ENCODE measurements at regions not wholly inside any gene's neighbourhood (a gene's known extent, or its start where the extent isn't known, plus 50 kb on each side); places are given as distances from the start of the nearest gene placed in this dataset.

DNA sequence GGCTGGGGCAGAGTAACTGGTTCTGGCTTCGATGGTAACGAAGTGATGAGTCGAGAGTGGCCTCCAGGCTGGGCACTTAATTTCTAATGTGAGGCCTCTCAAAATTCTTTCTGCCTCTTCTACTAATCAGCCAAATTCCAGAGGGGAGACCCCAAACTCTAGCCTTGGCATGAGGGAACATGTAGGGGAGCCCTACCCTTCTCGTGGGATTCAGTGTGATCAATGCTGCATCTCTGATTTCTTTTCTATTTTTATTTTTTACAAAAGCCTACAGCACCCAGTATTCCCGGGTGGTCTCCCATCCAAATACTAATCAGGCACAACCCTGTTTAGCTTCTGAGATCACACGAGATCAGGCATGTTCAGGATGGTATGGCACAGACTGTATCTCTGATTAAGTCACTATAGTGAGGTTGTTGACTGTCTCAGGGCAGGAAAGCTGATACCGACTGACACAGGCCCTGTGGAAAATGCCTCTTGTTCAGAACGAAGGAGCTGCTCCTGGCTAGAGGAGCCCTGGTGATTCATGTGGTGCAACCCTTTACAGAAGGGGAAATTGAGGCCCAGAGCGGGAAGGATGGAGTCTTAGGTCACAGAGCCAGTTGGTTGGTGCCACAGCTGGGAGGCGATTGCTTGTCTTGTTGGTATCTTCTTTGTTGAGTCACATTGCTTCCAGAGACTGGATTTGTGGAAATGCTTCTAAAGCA is 126.3 kb upstream of the HS6ST1 start:
- no peaks in the 10 kb centered on the region for H3K36me3 ChIP-seq
- DNase-seq (no peak), ATAC-seq (no peak)
- no peak overlapping the region for H3K4me3 ChIP-seq
- no peaks in the 10 kb centered on the region for H3K4me1 ChIP-seq
- no peak for TF ChIP-seq POLR2A (IDR thresholded peaks at IDR 0.05)
- TF ChIP-seq, protein P1, sequence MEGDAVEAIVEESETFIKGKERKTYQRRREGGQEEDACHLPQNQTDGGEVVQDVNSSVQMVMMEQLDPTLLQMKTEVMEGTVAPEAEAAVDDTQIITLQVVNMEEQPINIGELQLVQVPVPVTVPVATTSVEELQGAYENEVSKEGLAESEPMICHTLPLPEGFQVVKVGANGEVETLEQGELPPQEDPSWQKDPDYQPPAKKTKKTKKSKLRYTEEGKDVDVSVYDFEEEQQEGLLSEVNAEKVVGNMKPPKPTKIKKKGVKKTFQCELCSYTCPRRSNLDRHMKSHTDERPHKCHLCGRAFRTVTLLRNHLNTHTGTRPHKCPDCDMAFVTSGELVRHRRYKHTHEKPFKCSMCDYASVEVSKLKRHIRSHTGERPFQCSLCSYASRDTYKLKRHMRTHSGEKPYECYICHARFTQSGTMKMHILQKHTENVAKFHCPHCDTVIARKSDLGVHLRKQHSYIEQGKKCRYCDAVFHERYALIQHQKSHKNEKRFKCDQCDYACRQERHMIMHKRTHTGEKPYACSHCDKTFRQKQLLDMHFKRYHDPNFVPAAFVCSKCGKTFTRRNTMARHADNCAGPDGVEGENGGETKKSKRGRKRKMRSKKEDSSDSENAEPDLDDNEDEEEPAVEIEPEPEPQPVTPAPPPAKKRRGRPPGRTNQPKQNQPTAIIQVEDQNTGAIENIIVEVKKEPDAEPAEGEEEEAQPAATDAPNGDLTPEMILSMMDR (IDR thresholded peaks at IDR 0.05 in 4 of 5, conservative IDR thresholded peaks at IDR 0.05 in 1 of 5): no peak
- intact Hi-C loops (cut with DNase I; ENCODE audit: low total_unique reads) (no loop called here), in situ Hi-C loops (cut with MboI; ENCODE audit: low sequenced_read_pairs in 4 of 4) (no loop called here)
- no peak overlapping the region for H3K27ac ChIP-seq
- no peaks in the 10 kb centered on the region for H3K27me3 ChIP-seq
- no peaks in the 10 kb centered on the region for H3K9me3 ChIP-seq

DNA sequence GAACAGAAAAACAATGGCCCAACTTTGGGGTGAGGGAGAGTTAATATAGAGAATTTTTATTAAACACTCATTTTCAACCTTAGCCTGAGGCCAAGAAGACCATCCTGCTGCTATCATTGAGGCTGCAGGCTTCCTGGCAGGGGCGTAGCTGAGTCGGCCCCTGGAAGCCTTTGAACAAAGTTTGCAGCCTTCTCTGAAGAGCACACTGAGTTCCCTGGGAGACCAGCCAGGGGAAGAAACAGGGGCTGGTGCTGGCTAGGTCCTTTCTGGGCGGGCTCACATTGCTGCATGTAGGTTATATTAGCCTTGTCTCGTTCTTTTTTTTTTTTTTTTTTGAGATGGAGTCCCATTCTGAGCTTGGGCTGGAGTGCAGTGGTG is 126.8 kb upstream of the HS6ST1 start:
- Histone ChIP-seq H3K4me3 (no peak overlapping the region), H3K27me3 (no peaks in the 10 kb centered on the region), H3K27ac (no peak overlapping the region), H3K36me3 (no peaks in the 10 kb centered on the region), H3K4me1 (no peaks in the 10 kb centered on the region), H3K9me3 (no peaks in the 10 kb centered on the region)
- TF ChIP-seq, protein P1 (IDR thresholded peaks at IDR 0.05 in 4 of 5, conservative IDR thresholded peaks at IDR 0.05 in 1 of 5): no peak
- no peak for TF ChIP-seq POLR2A (IDR thresholded peaks at IDR 0.05)
- in situ Hi-C loops (cut with MboI; ENCODE audit: low sequenced_read_pairs in 4 of 4): no loop called here
- DNase-seq (no peak), ATAC-seq (no peak)
- intact Hi-C loops (cut with DNase I; ENCODE audit: low total_unique reads): no loop called here

DNA sequence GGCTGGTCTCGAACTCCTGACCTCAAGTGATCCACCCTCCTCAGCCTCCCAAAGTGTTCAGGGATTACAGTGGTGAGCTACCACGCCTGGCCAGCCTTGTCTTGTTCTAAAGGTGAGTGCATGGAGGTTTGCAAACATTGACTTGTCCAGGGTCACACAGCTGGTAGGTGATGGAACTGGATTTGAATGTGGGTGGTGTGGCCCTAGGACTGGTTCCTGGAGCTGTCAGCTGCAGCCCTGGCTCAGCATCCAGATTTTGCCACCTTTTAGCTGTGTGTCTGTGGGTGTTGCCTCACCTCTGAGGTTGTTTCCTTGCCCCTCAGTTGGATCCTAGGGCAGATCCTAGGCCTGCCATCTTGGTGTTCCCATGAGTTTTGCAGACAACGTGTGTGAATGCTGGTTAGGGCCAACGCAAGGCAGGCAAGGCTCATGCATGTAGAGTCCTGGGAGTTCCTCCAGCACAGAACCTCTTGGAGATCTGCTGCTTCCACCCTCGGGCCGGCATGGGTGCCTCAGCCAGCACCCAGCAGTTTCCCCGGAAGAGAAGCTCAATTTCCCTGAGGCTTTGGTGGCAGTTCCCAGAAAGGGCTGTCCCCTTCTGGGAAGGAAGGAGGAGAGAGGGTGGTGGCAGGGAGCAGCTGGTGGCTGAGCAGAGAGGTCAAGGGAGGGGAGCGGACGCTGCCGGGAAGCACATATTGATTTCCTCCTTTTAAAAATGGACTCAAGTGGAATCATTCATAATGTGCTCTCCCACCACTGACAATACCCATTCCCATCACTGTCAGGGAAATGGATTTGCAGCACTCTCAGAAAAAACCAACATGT is 127.6 kb upstream of the HS6ST1 start:
- Histone ChIP-seq H3K27ac (no peak overlapping the region), H3K36me3 (no peaks in the 10 kb centered on the region), H3K4me3 (no peak overlapping the region), H3K27me3 (no peaks in the 10 kb centered on the region), H3K4me1 (no peaks in the 10 kb centered on the region), H3K9me3 (no peaks in the 10 kb centered on the region)
- intact Hi-C loops (cut with DNase I; ENCODE audit: low total_unique reads): no loop called here
- ATAC-seq (no peak), DNase-seq (no peak)
- in situ Hi-C loops (cut with MboI; ENCODE audit: low sequenced_read_pairs in 4 of 4): no loop called here
- no peak for TF ChIP-seq POLR2A (IDR thresholded peaks at IDR 0.05)
- TF ChIP-seq, protein P1 (IDR thresholded peaks at IDR 0.05 in 4 of 5, conservative IDR thresholded peaks at IDR 0.05 in 1 of 5): no peak

DNA sequence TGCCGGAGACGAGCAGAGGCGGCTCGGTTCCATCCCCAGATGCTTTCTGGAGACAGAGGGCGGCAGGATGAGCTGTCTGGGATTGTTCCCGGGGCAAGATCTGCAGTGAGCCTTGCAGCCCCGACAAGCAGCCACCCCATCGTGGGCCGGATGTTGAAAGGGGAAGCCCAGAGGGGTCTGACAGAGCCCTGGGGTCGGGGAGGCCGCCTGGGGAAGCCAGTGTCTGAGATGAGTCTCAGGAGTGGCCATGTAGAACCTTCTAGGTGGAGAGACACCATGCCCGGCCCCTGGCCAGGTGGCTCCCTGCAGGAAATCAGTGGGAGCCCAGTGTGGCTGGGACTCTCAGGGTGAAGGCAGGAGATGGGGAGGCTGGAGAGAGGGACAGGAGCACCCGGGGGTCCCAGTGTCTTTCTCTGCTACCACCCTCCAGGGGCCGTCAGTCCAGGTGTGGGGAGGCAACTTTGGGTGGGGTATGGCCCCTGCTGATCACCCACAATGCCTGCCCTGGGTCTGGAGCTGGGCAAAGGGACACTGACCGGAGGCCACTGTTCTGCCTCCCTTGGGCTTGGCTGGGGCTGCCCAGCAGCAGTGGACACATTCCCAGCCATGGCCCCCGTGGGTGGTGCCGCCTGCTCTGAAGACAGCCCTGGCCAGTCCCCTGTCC is 128.3 kb upstream of the HS6ST1 start:
- intact Hi-C loops (cut with DNase I; ENCODE audit: low total_unique reads) (no loop called here), in situ Hi-C loops (cut with MboI; ENCODE audit: low sequenced_read_pairs in 4 of 4) (no loop called here)
- H3K9me3 ChIP-seq: no peaks in the 10 kb centered on the region
- no peak for DNase-seq
- no peak overlapping the region for H3K4me3 ChIP-seq
- no peaks in the 10 kb centered on the region for H3K4me1 ChIP-seq
- no peak overlapping the region for H3K27ac ChIP-seq
- H3K36me3 ChIP-seq: no peaks in the 10 kb centered on the region
- H3K27me3 ChIP-seq: no peaks in the 10 kb centered on the region
- ATAC-seq: no peak
- no peak for TF ChIP-seq POLR2A (IDR thresholded peaks at IDR 0.05)

DNA sequence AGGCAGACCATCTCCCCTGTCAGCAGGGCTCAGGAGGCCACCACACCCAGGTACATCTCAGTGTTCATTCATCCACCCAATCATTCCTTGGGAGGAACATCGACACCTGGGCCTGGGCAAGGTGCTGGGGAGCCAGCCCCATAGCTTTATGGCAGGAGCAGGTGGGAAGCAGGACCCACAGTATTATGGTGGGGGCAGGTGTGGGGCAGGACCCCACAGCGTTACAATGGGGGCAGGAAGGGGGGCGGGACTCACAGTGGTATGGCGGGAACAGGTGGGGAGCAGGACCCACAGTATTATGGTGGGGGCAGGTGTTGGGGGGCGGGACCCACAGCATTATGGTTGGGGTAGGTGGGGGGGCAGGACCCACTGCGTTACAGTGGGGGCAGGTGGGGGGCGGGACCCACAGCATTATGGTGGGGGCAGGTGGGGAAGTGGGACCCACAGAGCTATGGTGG is 128.9 kb upstream of the HS6ST1 start:
- H3K36me3 ChIP-seq: no peaks in the 10 kb centered on the region
- intact Hi-C loops (cut with DNase I; ENCODE audit: low total_unique reads): no loop called here
- no peaks in the 10 kb centered on the region for H3K4me1 ChIP-seq
- H3K4me3 ChIP-seq: no peak overlapping the region
- no peak for ATAC-seq
- H3K27me3 ChIP-seq: peaks cover 0 to 3% (median 0%) of the 10 kb centered on the region in 3 donors
- no peaks in the 10 kb centered on the region for H3K9me3 ChIP-seq
- no peak overlapping the region for H3K27ac ChIP-seq
- in situ Hi-C loops (cut with MboI; ENCODE audit: low sequenced_read_pairs in 4 of 4): no loop called here
- no peak for TF ChIP-seq POLR2A (IDR thresholded peaks at IDR 0.05)
- DNase-seq: no peak
